HG03378 (cell line): ENCODE measurements at regions not wholly inside any gene's neighbourhood (a gene's known extent, or its start where the extent isn't known, plus 50 kb on each side); places are given as distances from the start of the nearest gene placed in this dataset.

Source experiments
- ATAC-seq: cut with Tn5 transposase; IDR thresholded peaks from one replicate; pipeline ENCODE4 v1.9.1; 2021; ENCODE audit warnings: mild to moderate bottlenecking, moderate library complexity; ENCODE audit not compliant: unreplicated experiment

GRCh38 chr3:110181226-110181625, 843.9 kb upstream of the DPPA4 start:
- no peak for ATAC-seq

GRCh38 chr3:110184536-110184935, 847.2 kb upstream of the DPPA4 start:
- no peak for ATAC-seq

- ATAC-seq, result no peak
Observed at GRCh38 chr3:110193074-110193473, 855.7 kb upstream of the DPPA4 start.

GRCh38 chr3:110198717-110199587, 861.6 kb upstream of the DPPA4 start:
- ATAC-seq, result no peak

GRCh38 chr3:110199588-110199943, 862.2 kb upstream of the DPPA4 start:
- ATAC-seq, result no peak

GRCh38 chr3:110210086-110210660, 861.4 kb upstream of the NECTIN3 start:
- no peak for ATAC-seq

GRCh38 chr3:110226645-110227044, 845.0 kb upstream of the NECTIN3 start:
- no peak for ATAC-seq

GRCh38 chr3:110227991-110228390, 843.6 kb upstream of the NECTIN3 start:
- no peak for ATAC-seq

- no peak for ATAC-seq
Observed at GRCh38 chr3:110234831-110235230, 836.8 kb upstream of the NECTIN3 start.

- ATAC-seq, result no peak
Observed at GRCh38 chr3:110236976-110237610, 834.5 kb upstream of the NECTIN3 start.

GRCh38 chr3:110243081-110243480, 828.5 kb upstream of the NECTIN3 start:
- no peak for ATAC-seq

GRCh38 chr3:110246796-110247376, 824.7 kb upstream of the NECTIN3 start:
- no peak for ATAC-seq

- no peak for ATAC-seq
Observed at GRCh38 chr3:110248666-110249065, 823.0 kb upstream of the NECTIN3 start.

GRCh38 chr3:110253794-110254193, 817.8 kb upstream of the NECTIN3 start:
- no peak for ATAC-seq

GRCh38 chr3:110254591-110254990, 817.0 kb upstream of the NECTIN3 start:
- ATAC-seq, result no peak

GRCh38 chr3:110261141-110261540, 810.5 kb upstream of the NECTIN3 start:
- no peak for ATAC-seq

- ATAC-seq, result no peak
Observed at GRCh38 chr3:110262896-110263295, 808.7 kb upstream of the NECTIN3 start.

- no peak for ATAC-seq
Observed at GRCh38 chr3:110265302-110265701, 806.3 kb upstream of the NECTIN3 start.

GRCh38 chr3:110267304-110267845, 804.2 kb upstream of the NECTIN3 start:
- ATAC-seq, result no peak

- no peak for ATAC-seq
Observed at GRCh38 chr3:110272525-110272924, 799.1 kb upstream of the NECTIN3 start.

- ATAC-seq, result no peak
Observed at GRCh38 chr3:110291886-110292501, 779.6 kb upstream of the NECTIN3 start.
